ENCODE measurements at regions not wholly inside any gene's neighbourhood (a gene's known extent, or its start where the extent isn't known, plus 50 kb on each side); places are given as distances from the start of the nearest gene placed in this dataset.

DNA sequence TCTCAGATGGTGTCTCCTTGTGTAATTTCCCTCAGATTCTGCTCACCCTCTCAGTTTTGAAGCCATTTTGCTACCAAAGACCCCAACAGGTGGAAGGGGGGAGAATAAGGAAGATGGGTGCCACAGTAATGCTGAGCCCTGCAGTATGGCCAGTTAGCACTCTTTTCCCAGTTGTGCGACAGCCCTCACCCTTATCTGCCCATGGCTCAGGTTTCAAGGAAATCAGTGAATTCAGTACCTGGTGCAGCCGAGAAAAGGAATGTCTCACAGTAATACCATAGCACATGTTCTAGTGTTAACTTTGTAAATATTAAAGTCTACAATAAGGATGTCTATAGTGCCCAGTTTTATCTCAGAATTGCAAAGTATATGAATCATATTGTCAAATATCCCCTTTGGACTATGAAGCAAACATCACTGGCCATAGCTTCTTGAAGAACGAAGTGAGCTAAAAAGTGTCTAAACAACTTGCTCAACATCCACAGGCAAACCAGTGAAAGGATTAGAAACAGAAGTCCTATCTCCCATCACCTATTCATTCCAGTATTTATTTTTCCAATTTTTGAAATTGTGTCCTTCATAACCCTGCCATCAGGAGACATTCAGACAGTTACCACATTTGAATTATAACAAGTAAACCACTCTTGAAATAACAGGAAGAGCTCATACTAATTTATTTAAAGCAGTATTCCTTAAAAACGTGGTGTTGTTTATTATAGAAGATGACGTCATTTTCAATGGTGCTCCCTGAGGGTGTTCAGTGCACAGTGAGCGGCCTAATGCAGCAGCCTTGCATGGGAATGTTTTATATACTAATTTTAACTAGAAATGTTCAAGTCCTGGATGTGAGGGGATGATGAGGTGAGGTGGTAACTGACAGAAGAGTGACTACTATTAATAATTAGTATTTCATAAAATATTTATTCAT lies 366.2 kb downstream of the TFAP2A start:
- no peak for DNase-seq (ENCODE audit: low read depth)

DNA sequence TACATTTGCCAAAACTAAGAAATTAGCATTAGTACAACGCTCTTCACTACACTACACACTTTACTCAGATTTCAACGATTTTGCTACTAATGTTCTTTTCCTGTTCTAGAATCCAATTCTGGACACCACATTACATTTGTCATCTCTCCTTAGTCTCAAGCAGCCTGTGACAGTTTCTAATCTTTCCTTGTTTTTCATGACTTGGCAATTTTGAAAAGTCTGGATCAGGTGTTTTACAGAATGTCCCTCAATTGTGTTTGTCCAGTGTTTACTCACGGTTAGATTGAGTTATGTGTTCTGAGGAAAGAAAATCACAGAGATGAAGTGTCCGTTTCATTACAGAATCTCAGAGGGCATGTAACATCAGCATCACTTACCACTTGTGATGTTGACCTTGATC lies 372.6 kb downstream of the TFAP2A start:
- no peak for DNase-seq (ENCODE audit: low read depth)

DNA sequence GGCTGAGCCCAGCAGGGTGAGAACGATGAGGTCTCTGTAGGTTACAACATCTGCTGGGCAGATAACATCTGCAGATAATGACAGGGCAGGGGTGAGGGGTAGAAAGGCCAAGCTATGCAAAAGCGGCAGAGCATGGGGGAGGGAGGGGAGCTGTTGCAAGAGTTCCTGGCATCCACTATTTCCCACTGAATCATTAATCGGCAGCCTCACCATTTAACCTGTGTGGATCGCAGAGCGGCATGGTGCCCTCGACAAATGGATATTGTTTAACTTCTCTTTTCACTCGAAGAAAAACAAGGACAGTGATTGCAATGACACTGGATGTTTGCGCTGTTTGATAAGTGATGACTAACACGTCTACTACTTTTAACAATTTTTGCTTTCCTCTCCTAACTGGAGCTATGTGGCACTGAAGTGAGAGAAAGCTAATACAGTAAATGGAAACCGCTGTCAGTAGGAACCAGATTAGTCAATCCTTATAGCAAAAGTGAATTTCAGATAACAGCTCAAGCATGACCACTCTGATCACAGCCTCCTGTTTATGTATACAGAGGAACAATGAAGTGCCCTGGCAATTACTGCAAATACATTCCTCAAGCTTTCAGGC lies 381.5 kb downstream of the TFAP2A start:
- DNase-seq (ENCODE audit: low read depth): no peak

DNA sequence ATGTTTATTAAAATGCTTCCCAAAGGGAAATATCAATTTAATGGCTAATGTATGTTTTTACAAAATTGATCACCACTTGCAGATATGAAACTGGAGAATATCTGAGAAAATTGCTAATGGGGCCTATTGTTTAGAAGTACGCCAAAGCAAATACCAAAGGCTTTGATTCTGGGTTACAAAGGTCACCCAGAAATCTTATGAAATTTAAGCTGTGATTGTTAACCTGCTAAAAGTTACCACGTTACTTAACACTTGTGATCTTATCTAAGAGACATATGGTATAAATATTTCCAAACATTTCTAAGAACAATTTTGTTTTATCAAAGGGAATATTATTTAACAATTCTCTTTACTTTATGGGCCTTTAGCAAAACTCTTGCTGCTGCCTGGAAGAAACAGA lies 383.3 kb downstream of the TFAP2A start:
- no peak for DNase-seq (ENCODE audit: low read depth)

DNA sequence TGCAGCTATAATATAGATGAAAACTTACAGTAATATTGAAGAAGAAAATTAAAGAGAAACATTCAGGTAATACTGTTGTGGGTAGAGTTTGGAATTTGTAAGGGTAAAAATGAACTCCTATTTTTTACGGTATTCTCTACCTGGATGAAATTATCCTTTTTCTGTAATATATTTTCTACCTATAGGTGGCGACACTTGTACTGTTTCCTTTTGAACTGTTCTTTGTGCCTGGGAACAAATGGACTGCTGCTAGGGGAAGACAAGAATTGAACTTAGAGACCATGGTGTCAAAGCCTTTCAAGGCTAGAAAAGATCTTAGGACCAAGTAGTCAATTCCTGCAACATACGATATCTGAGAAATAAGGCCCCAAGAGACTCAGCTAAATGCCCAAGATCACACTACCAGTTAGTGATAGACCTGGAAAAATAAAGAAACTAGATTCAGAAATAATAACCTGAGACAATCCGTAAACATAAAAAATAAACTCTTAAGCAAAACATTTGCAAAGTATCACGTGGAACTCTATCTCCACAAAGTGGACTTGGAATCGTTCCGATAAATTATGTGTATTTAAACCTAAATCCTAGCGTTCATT lies 383.8 kb downstream of the TFAP2A start:
- no peak for DNase-seq (ENCODE audit: low read depth)

DNA sequence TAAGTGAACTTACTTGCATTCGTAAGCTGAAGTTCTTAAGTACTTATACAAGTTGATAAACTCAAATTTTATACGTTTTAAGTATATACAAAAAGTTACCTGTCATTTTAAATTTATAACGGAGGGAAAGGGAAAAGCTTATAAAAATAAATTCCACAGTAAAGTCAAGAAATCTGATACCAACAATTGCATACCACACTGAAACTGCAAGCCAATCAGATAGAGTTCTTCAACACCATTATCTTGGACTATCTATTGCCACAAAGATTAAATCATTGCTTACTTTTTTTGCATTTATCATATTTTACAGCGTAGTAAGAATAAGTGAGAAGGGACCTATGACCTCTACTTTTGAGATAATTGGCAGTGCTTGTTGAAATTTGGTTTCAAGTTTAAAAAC lies 386.7 kb downstream of the TFAP2A start:
- no peak for DNase-seq (ENCODE audit: low read depth)

DNA sequence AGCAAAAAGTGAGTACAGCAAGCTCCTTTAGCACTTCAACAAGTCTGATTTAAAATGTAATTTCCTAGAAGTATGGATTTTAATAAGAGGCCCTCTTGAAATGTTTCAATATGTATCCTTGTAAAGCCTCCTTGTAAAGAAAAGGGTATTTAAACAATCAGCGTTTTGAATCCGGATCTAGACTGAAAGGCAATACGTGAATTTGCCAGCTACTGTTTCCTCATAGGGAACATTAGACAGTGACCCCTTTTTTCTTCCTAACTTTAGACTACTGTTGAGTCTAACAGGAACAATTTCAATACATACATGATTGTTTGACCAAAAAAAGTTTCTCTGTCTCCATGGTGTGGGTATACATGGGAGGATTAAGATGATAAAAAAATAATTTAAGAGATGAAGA lies 395.0 kb downstream of the TFAP2A start:
- no peak for DNase-seq (ENCODE audit: low read depth)

DNA sequence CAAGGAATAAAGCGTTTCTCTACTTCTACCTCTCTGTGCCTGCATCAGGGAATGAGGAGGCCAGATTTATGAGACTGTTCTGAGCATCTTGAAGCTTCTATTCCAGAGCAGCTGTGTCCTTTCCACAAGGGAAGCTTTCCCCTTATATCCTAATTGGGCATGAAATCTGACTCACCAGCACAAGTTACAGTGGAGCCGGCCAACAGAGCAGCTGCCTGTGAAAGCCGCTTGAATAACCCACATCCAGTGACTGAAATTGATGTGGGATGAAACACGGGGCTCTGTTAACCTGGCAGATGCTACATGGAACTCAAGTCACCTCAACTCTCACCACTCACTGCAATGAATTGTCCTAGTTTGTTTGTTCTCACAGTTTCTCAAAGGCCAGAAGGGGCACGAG lies 400.3 kb downstream of the TFAP2A start:
- DNase-seq (ENCODE audit: low read depth): no peak

DNA sequence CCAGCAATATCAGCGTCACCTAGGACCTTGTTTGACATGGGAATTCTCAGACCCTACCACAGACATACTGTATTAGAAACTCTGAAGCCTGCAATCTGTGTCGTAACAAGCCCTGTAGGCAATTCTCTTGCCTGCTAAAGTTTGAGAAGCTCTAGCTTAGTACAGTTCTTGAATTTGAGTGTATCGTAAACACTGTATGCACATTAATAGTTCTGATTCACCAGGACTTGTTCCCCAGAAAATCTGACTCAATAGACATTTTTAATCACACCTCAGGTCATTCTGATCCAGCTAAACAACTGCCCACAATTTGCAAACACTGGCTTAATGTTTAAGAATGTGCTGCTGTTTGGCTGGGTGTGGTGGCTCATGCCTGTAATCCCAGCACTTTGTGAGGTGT lies 414.3 kb downstream of the TFAP2A start:
- no peak for DNase-seq (ENCODE audit: low read depth)

DNA sequence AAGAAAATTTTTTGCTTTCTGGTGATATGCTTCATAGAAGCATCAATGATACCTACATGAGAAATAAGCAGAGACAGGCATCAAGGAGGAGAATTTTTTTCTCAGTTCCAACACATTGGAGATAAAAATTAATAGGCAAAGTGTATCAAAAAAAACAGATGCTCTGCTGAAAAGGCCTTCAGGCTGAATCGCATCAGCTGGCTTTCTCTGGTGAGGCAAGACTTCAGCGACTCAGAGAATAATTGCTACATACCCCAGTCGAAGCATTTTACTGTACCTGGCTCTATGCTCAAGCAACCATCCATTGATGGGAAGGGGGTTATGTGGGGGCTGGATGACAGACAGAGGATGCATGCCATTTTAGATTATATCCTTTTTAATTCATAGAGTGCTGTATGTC lies 415.1 kb downstream of the TFAP2A start:
- no peak for DNase-seq (ENCODE audit: low read depth)

DNA sequence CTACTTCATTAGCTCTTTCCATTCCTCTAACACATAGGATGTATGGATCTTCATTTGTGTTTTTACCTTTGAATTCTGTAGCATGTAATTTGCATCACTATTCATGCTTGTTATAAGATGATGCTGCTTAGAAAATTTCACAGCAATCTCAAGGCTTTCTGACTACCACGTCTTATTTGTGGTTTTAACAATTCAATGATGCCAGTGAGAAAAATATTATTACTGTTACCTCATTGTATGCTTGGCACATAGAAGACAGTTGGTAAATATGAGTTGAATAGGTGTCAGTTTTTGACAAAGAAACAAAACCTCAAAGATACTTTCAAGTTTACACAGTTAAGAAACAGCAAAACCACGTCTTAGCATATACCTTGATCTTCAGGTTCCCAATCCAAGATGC lies 428.6 kb downstream of the TFAP2A start:
- no peak for DNase-seq (ENCODE audit: low read depth)

DNA sequence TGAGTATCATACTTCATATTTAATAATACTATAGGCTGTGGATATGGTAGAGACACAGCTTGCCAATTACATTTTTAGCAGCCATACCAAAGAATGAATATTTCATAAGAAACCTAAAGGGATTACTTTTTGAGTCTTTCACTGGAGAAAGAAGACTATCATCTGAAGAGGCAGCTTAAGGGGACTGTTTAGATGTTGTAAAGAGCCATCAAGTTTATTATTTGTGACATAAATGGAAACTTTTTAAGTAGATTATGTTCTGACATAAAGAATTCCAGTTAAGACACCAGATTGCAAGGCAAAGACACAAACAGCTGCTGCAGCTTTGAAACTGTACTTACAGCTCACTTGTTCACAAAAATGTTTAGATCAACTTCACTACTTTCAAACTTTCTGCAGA lies 429.4 kb downstream of the TFAP2A start:
- no peak for DNase-seq (ENCODE audit: low read depth)

DNA sequence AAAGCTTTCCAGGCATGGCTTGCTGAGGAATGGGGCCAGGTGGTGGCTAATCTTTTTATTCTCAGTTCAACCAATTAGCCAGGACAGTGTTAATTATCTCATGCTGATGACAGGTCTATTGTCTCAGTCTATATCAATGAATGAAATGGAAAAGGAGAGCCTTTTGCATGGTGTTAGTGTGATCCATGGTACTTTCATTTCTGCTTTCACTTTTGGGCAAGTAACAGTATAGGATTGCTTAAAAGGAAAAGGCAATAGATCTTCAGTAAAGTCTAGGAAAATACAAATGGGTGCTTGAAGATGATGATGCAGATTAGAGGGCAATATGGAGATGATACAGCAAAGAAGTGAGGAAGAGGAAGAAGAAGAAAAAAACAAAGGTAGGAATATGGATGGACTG lies 430.3 kb downstream of the TFAP2A start:
- no peak for DNase-seq (ENCODE audit: low read depth)

DNA sequence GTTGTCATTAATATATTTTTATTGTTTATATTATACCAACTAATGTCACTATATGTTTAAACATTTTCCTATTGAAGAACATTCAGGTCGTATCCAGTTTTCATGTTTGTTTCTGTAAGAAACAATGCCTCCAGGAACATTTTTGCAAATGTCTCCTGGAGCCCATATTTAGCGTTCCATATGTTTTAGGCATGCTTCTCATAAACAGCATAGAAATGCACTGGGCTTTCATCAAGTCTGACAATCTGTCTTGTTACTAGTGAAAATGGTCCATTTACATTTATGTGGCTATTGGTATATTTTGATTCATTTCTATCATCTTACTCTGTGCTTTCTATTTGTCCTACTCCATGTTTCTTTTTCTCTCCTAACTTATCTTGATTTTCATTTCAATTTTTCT lies 431.7 kb downstream of the TFAP2A start:
- DNase-seq (ENCODE audit: low read depth): no peak

DNA sequence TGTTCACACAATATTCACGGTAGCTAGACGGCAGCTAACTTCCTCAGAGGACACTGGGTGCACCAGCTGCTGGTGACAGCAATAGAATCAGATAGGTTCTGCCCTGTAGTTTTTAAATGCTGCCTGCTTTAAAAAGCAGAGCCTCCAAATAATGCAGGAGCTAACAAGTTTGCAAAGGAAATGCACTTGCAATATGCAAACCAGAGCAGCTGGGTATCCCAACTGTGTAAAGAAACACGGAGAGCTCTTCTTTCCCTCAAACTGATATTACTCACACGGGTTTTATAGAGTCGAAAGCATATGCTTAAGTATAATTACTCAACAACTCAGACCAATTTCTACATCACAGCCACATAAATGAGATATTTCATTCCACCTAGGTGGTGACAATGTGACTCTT lies 432.7 kb downstream of the TFAP2A start:
- DNase-seq (ENCODE audit: low read depth): no peak

DNA sequence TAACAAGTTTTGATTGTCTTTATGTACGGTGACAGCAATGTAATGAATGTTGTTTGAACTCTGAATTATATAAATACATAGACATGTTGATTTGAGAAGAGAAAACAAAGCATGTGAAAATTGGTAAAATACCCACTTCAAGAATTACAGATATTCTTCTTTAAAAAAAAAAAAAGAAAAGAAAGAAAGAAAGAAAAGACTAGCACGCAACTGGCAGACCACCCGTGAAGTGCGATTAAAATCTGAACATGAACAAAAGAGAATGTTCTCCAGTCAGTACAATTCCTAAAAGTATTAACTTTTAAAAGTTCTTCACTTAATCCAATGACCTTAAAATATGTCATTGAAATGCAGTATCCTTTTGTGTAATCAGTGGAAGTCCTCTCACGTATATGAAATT lies 434.9 kb downstream of the TFAP2A start:
- DNase-seq (ENCODE audit: low read depth): no peak

DNA sequence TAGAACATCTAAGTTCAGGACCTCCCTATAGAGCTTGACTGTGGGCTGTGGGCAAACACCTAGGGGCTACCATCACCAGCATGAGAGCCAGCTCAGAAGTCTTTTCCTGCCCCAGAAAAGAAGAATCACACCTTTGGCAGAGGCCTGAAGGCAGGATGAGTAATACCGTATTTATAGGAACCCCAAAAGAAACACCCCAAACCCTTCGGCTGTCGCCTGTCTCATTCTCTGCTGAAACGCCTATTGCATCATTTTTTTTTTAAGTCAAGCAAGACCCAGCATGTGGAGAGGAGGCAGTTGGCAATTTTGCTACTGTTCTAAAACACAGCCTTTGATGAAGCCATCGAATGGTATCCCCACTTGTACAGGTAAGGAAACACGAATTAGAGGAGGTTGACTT lies 436.4 kb downstream of the TFAP2A start:
- DNase-seq (ENCODE audit: low read depth): no peak

DNA sequence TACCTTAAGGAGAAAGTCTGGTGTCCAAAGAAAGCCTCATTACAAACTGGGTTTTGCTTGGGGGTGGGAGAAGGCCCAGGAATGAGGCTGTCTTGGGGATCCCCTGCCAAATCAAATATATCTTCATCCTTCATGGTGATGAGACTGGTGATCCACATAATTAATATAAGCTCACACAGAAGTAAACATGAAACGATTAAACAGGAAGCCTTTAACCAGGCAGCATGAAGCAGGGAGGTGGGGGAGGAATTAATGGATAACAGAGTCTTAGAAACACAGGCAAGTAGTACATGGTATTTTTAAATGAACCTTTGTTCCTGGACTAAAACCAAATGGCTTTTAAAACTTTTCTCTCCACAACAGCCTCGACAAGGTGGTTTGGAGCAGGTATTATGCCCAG lies 437.5 kb downstream of the TFAP2A start:
- no peak for DNase-seq (ENCODE audit: low read depth)

DNA sequence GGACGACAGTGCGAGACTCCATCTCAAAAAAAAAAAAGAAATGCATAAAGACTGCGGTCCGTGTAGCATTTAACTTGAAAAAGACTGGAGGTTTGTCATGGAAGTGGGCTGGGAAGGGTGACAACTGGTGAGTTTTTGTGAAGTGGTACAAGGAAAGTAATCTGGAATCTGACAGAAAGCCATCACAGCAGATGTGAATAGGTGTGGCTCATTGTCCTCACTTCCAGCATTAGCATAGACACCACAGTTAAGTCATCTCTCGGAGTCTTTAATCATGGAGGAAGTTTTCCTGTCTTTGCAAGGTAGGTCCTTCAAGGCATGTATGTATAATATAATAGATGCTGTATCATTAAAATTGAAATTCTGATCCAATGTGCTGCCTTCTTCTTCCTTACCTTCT lies 453.2 kb downstream of the TFAP2A start:
- no peak for DNase-seq (ENCODE audit: low read depth)

DNA sequence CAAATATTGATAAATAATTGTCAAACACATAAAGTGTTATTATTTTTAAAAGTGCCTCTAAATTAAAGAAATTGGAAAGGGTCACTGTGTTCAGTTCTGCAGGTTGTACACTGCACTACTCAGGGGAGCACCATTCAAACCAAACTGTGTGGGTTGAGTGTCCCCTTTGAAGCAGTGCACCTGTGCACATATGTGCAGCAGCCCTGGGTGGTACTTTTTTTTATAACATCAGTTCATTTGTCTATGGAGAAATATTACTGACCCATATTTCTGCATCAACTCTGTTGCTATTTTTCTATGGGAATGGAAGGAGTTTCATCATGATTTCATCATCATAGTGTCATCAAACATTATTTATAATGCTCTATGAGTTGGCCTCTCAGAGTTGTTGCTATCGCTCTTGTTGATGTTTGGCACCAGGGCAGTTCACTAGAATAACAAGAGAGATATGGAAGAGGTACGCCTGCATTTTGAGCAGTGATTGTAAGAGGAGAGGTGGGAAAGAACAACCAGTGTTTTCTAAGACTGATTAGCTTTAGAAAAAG lies 457.6 kb downstream of the TFAP2A start:
- DNase-seq (ENCODE audit: low read depth): no peak

DNA sequence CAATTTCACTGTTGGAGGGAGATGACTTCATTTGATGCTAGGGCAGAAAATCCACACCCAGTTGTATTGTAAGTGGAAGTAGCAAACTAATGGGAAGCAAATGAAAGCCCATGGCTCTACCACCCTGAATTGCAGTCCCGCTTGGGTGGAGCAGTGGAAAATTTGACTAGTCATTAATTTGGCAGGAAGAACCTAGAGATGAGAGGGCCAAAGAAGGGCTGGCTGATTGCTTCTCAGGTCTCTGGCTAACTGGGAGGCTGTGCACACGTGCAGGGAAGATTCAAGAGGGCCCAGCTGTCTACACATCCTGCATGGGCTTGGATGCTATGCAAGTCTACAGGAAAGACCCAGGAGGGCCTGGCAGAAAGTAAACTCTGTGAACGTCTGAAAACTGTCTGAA lies 466.2 kb downstream of the TFAP2A start:
- DNase-seq (ENCODE audit: low read depth): no peak

DNA sequence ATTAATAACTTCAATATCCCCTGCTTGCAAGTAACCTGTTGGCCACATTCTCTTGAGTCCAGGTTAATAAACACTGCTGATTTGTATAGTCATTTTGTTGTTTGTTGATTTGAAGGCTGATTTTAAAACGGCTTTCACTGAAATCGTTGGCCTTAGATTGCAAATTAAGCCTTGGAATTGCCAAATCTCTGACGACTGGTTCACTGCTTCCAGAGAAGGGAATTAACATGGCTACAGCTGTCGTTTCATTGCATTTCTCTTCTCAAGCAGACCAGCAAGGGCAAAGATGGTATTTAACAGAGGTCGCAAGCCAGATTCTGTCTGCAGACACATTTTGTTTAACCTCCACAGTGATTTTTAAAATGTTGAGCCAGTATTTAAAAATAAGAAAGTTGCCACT lies 470.9 kb downstream of the TFAP2A start:
- DNase-seq (ENCODE audit: low read depth): no peak

DNA sequence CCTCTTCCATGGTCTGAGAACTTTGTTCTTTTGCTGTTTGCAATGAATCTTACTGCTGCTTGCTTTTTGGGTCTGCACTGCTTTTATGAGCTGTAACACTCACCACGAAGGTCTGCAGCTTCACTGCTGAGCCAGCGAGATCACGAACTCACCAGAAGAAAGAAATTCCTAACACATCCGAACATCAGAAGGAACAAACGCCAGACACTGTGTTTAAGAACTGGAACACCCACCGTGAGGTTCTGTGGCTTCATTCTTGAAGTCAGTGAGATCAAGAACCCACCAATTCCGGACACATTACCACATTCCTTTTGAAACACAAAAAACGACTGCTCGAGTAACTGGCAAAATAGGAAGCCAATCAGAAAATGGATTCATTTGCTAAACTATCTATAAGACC lies 471.8 kb downstream of the TFAP2A start:
- DNase-seq (ENCODE audit: low read depth): no peak

Data from stimulated activated CD8-positive, alpha-beta memory T cell treated with anti-CD3 and anti-CD28 coated beads, Interleukin-4, amount 100 ng/mL, for 24 hours (primary cell).